ENCODE measurements at regions not wholly inside any gene's neighbourhood (a gene's known extent, or its start where the extent isn't known, plus 50 kb on each side); places are given as distances from the start of the nearest gene placed in this dataset.

GRCh38 chr13:67318860-67319259, 88.7 kb upstream of the PCDH9 start:
- H3K9me3 Mint-ChIP-seq, result no peaks in the 10 kb centered on the region
- no peaks in the 10 kb centered on the region for H3K4me1 Mint-ChIP-seq
- DNase-seq, result no peak
- no peak overlapping the region for H3K27ac Mint-ChIP-seq
- H3K27me3 Mint-ChIP-seq (ENCODE audit: low read depth, poor library complexity), result no peaks in the 10 kb centered on the region
- H3K36me3 Mint-ChIP-seq (ENCODE audit: low read depth), result no peaks in the 10 kb centered on the region
- no peak for TF ChIP-seq CTCF (IDR thresholded peaks at IDR 0.05)
- no peak overlapping the region for H3K4me3 Mint-ChIP-seq

GRCh38 chr13:67318398-67318797, 88.3 kb upstream of the PCDH9 start:
- TF ChIP-seq CTCF (IDR thresholded peaks at IDR 0.05), result no peak
- no peak overlapping the region for H3K27ac Mint-ChIP-seq
- H3K36me3 Mint-ChIP-seq (ENCODE audit: low read depth), result no peaks in the 10 kb centered on the region
- DNase-seq, result no peak
- no peaks in the 10 kb centered on the region for H3K27me3 Mint-ChIP-seq (ENCODE audit: low read depth, poor library complexity)
- H3K9me3 Mint-ChIP-seq, result no peaks in the 10 kb centered on the region
- H3K4me1 Mint-ChIP-seq, result no peaks in the 10 kb centered on the region
- no peak overlapping the region for H3K4me3 Mint-ChIP-seq

- Mint-ChIP-seq H3K4me1 (no peaks in the 10 kb centered on the region), H3K27me3 (ENCODE audit: low read depth, poor library complexity) (no peaks in the 10 kb centered on the region), H3K36me3 (ENCODE audit: low read depth) (no peaks in the 10 kb centered on the region), H3K4me3 (no peak overlapping the region), H3K9me3 (no peaks in the 10 kb centered on the region), H3K27ac (no peak overlapping the region)
- DNase-seq, result no peak
- no peak for TF ChIP-seq CTCF (IDR thresholded peaks at IDR 0.05)
Measured at GRCh38 chr13:67314405-67314804, 84.3 kb upstream of the PCDH9 start.

GRCh38 chr13:67308004-67308772, 78.1 kb upstream of the PCDH9 start:
- no peaks in the 10 kb centered on the region for H3K9me3 Mint-ChIP-seq
- H3K27me3 Mint-ChIP-seq (ENCODE audit: low read depth, poor library complexity), result no peaks in the 10 kb centered on the region
- no peak overlapping the region for H3K27ac Mint-ChIP-seq
- no peak for DNase-seq
- no peak for TF ChIP-seq CTCF (IDR thresholded peaks at IDR 0.05)
- no peaks in the 10 kb centered on the region for H3K4me1 Mint-ChIP-seq
- H3K4me3 Mint-ChIP-seq, result no peak overlapping the region
- H3K36me3 Mint-ChIP-seq (ENCODE audit: low read depth), result no peaks in the 10 kb centered on the region

GRCh38 chr13:67306742-67307141, 76.6 kb upstream of the PCDH9 start:
- H3K4me3 Mint-ChIP-seq, result no peak overlapping the region
- H3K9me3 Mint-ChIP-seq, result no peaks in the 10 kb centered on the region
- no peak for DNase-seq
- no peaks in the 10 kb centered on the region for H3K27me3 Mint-ChIP-seq (ENCODE audit: low read depth, poor library complexity)
- no peaks in the 10 kb centered on the region for H3K36me3 Mint-ChIP-seq (ENCODE audit: low read depth)
- no peak for TF ChIP-seq CTCF (IDR thresholded peaks at IDR 0.05)
- H3K27ac Mint-ChIP-seq, result no peak overlapping the region
- no peaks in the 10 kb centered on the region for H3K4me1 Mint-ChIP-seq

- H3K27ac Mint-ChIP-seq, result no peak overlapping the region
- DNase-seq, result no peak
- no peaks in the 10 kb centered on the region for H3K36me3 Mint-ChIP-seq (ENCODE audit: low read depth)
- peaks cover 2% of the 10 kb centered on the region for H3K27me3 Mint-ChIP-seq (ENCODE audit: low read depth, poor library complexity)
- H3K9me3 Mint-ChIP-seq, result no peaks in the 10 kb centered on the region
- TF ChIP-seq CTCF (IDR thresholded peaks at IDR 0.05), result no peak
- no peaks in the 10 kb centered on the region for H3K4me1 Mint-ChIP-seq
- H3K4me3 Mint-ChIP-seq, result no peak overlapping the region
Measured at GRCh38 chr13:67303661-67304333, 73.7 kb upstream of the PCDH9 start.

All from nephron progenitor cell (in vitro differentiated cells).